ENCODE measurements at regions not wholly inside any gene's neighbourhood (a gene's known extent, or its start where the extent isn't known, plus 50 kb on each side); places are given as distances from the start of the nearest gene placed in this dataset.

DNA sequence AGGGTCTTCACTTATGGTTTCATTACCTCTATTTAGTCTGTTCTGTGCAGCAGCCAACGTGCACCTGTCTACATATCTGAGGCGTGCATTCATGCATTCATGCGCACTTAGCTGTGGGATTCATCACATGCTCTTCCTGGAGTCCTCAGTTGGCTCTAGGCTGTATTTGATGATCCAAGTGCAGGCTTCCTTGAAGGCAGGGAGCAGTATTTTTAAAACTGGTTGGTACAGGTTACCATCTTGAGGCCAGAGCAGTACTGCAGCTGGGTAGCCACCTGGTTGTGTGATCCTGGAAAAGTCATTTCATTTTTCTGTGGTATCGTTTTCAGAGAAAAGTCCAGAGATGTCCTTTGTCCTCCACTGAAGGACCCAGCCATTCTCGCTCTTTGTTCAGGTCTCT, 109.8 kb downstream of the EN1 start:
- Histone ChIP-seq H3K79me2 (no peaks in the 10 kb centered on the region), H3K36me3 (ENCODE audit: control insufficient read depth, insufficient read depth, low read length) (no peaks in the 10 kb centered on the region), H3K4me3 (ENCODE audit: low read depth, low read length) (no peak overlapping the region), H3K4me2 (ENCODE audit: low read length) (no peak overlapping the region), H3K27ac (no peak overlapping the region), H3K4me1 (no peaks in the 10 kb centered on the region), H3K9ac (no peak overlapping the region), H3K9me3 (ENCODE audit: control insufficient read depth, low read length) (no peaks in the 10 kb centered on the region), H2AFZ (no peak overlapping the region), H3K27me3 (ENCODE audit: control insufficient read depth, insufficient read depth, low read length) (no peaks in the 10 kb centered on the region)
- TF ChIP-seq, protein P1, sequence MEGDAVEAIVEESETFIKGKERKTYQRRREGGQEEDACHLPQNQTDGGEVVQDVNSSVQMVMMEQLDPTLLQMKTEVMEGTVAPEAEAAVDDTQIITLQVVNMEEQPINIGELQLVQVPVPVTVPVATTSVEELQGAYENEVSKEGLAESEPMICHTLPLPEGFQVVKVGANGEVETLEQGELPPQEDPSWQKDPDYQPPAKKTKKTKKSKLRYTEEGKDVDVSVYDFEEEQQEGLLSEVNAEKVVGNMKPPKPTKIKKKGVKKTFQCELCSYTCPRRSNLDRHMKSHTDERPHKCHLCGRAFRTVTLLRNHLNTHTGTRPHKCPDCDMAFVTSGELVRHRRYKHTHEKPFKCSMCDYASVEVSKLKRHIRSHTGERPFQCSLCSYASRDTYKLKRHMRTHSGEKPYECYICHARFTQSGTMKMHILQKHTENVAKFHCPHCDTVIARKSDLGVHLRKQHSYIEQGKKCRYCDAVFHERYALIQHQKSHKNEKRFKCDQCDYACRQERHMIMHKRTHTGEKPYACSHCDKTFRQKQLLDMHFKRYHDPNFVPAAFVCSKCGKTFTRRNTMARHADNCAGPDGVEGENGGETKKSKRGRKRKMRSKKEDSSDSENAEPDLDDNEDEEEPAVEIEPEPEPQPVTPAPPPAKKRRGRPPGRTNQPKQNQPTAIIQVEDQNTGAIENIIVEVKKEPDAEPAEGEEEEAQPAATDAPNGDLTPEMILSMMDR (IDR thresholded peaks at IDR 0.05) = no peak

DNA sequence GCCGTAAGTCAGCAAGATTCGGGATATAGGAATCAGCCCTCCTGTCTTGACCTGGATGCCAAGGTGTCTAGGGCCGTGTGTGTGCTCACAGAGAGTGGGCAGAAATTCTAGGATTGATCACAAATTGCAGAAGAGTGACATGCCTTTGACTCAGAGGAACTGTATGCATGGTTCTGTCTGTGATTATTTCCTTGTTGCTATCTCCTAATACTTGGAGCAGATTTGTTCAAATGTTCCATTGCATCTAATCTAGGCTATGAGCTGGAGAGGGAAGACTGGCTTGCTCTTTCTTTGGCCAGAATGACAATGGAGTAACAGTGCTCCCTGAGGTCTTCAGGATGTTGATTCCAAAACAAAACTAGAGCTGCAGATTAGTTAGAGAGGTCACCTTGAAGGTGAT, 115.0 kb downstream of the EN1 start:
- TF ChIP-seq, protein P1 (IDR thresholded peaks at IDR 0.05) = no peak
- Histone ChIP-seq H3K36me3 (ENCODE audit: control insufficient read depth, insufficient read depth, low read length) (no peaks in the 10 kb centered on the region), H3K4me1 (no peaks in the 10 kb centered on the region), H3K27ac (no peak overlapping the region), H3K9ac (no peak overlapping the region), H3K9me3 (ENCODE audit: control insufficient read depth, low read length) (no peaks in the 10 kb centered on the region), H2AFZ (no peak overlapping the region), H3K4me3 (ENCODE audit: low read depth, low read length) (no peak overlapping the region), H3K79me2 (no peaks in the 10 kb centered on the region), H3K4me2 (ENCODE audit: low read length) (no peak overlapping the region), H3K27me3 (ENCODE audit: control insufficient read depth, insufficient read depth, low read length) (no peaks in the 10 kb centered on the region)

GRCh38 chr2:118731413-118731812, 116.0 kb downstream of the EN1 start:
- Histone ChIP-seq H3K27ac (no peak overlapping the region), H3K4me2 (ENCODE audit: low read length) (no peak overlapping the region), H2AFZ (no peak overlapping the region), H3K9ac (no peak overlapping the region), H3K4me1 (no peaks in the 10 kb centered on the region), H3K36me3 (ENCODE audit: control insufficient read depth, insufficient read depth, low read length) (no peaks in the 10 kb centered on the region), H3K27me3 (ENCODE audit: control insufficient read depth, insufficient read depth, low read length) (no peaks in the 10 kb centered on the region), H3K9me3 (ENCODE audit: control insufficient read depth, low read length) (no peaks in the 10 kb centered on the region), H3K79me2 (no peaks in the 10 kb centered on the region), H3K4me3 (ENCODE audit: low read depth, low read length) (no peak overlapping the region)
- TF ChIP-seq, protein P1 (IDR thresholded peaks at IDR 0.05) = no peak

DNA sequence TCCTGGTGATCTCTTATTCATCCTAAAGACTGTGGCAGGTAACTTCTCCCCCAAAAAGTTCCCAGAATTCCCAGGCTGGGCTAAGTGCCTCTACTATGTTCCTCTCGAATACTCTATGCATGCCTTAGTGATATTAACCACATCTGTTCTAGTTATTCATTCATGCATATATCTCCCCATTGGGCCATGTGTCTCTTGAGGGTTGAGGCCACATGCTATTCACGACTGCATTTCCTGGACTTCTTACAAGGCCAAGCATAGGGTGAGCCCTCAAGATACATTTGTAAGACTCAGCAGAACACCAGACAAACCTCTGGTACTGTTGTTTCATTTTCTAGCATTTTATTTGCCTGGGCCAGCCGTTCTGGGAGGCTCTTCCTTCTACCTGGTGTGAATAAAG, 117.0 kb downstream of the EN1 start:
- H2AFZ ChIP-seq = no peak overlapping the region
- H3K4me2 ChIP-seq (ENCODE audit: low read length) = no peak overlapping the region
- TF ChIP-seq, protein P1 (IDR thresholded peaks at IDR 0.05) = no peak
- H3K4me1 ChIP-seq = no peaks in the 10 kb centered on the region
- H3K4me3 ChIP-seq (ENCODE audit: low read depth, low read length) = no peak overlapping the region
- no peaks in the 10 kb centered on the region for H3K79me2 ChIP-seq
- no peaks in the 10 kb centered on the region for H3K27me3 ChIP-seq (ENCODE audit: control insufficient read depth, insufficient read depth, low read length)
- no peak overlapping the region for H3K9ac ChIP-seq
- H3K27ac ChIP-seq = no peak overlapping the region
- H3K9me3 ChIP-seq (ENCODE audit: control insufficient read depth, low read length) = no peaks in the 10 kb centered on the region
- H3K36me3 ChIP-seq (ENCODE audit: control insufficient read depth, insufficient read depth, low read length) = no peaks in the 10 kb centered on the region

DNA sequence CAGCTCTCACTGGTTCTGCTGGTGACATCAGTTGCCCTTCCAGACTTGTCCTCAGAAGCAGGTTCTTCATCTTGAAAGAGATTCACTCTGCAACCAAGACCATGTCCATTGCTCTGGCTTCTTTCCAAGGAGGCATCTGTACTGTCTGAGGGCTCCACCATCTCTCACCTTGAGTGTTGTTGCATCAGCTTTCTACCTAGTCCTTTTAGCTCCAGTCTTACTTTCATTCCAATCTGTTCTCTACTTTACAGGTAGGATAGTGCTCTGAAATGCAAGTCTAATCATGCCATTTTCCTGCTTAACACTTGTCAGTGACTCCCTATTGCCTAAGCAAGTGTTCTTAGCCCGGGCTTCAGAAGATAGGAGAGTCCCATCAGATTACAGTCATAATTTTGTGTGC, 117.7 kb downstream of the EN1 start:
- no peaks in the 10 kb centered on the region for H3K9me3 ChIP-seq (ENCODE audit: control insufficient read depth, low read length)
- no peak overlapping the region for H3K4me3 ChIP-seq (ENCODE audit: low read depth, low read length)
- no peak overlapping the region for H3K9ac ChIP-seq
- H3K79me2 ChIP-seq = no peaks in the 10 kb centered on the region
- no peaks in the 10 kb centered on the region for H3K27me3 ChIP-seq (ENCODE audit: control insufficient read depth, insufficient read depth, low read length)
- H3K36me3 ChIP-seq (ENCODE audit: control insufficient read depth, insufficient read depth, low read length) = no peaks in the 10 kb centered on the region
- H3K4me1 ChIP-seq = no peaks in the 10 kb centered on the region
- H2AFZ ChIP-seq = no peak overlapping the region
- H3K27ac ChIP-seq = no peak overlapping the region
- TF ChIP-seq, protein P1 (IDR thresholded peaks at IDR 0.05) = no peak
- no peak overlapping the region for H3K4me2 ChIP-seq (ENCODE audit: low read length)

Data from parathyroid adenoma (tissue), 2 donors.